ENCODE measurements at regions not wholly inside any gene's neighbourhood (a gene's known extent, or its start where the extent isn't known, plus 50 kb on each side); places are given as distances from the start of the nearest gene placed in this dataset.

- H3K4me2 ChIP-seq (ENCODE audit: low read length): no peak overlapping the region
- H2AFZ ChIP-seq (ENCODE audit: low read depth, low read length, poor library complexity, severe bottlenecking): peak overlapping the region; percentile 24
- ChIA-PET RAD21 (ENCODE audit: low non-redundant PET in 1 of 2, low total read pairs in 2 of 2, uncharacterized antibody in 2 of 2, unreplicated experiment in 2 of 2) (no interaction called here), POLR2A (no interaction called here), CTCF (no interaction called here)
- H3K9me3 ChIP-seq (ENCODE audit: control insufficient read depth in 1 of 2, insufficient read depth in 1 of 2, low read depth in 1 of 2, low read length in 2 of 2): no peaks in the 10 kb centered on the region
- intact Hi-C loops (cut with micrococcal nuclease): no loop called here
- H4K20me1 ChIP-seq (ENCODE audit: insufficient read depth): no peaks in the 10 kb centered on the region
- H3K27me3 ChIP-seq (ENCODE audit: insufficient read depth, low read length): no peaks in the 10 kb centered on the region
- no peak overlapping the region for H3K27ac ChIP-seq (ENCODE audit: low read depth, low read length)
- H3K36me3 ChIP-seq (ENCODE audit: control insufficient read depth in 1 of 2, insufficient read depth in 2 of 2, low read length in 2 of 2): no peaks in the 10 kb centered on the region
- H3K79me2 ChIP-seq (ENCODE audit: insufficient read depth, low read length): no peaks in the 10 kb centered on the region
- TF ChIP-seq EGR1 (IDR thresholded peaks at IDR 0.05; ENCODE audit: low read depth) (no peak), ZNF274 (IDR thresholded peaks at IDR 0.05; ENCODE audit: low read depth, low read length) (no peak), YY1 (IDR thresholded peaks at IDR 0.05; ENCODE audit: extremely low read depth, insufficient replicate concordance, low read depth, low read length) (no peak), JUND (IDR thresholded peaks at IDR 0.05) (no peak), CTCF (IDR thresholded peaks at IDR 0.05 in 2 of 3, conservative IDR thresholded peaks at IDR 0.05 in 1 of 3; ENCODE audit: borderline replicate concordance in 1 of 3, insufficient read depth in 1 of 3, low read depth in 2 of 3, low read length in 2 of 3) (no peak), POLR2AphosphoS5 (IDR thresholded peaks at IDR 0.05; ENCODE audit: low read depth, low read length) (no peak), CBX3 (IDR thresholded peaks at IDR 0.05; ENCODE audit: low read depth) (no peak), ELF1 (IDR thresholded peaks at IDR 0.05; ENCODE audit: borderline replicate concordance, low read depth) (no peak), POLR2A (IDR thresholded peaks at IDR 0.05; ENCODE audit: borderline replicate concordance, extremely low read depth, insufficient read depth, insufficient read length) (no peak), EZH2 (IDR thresholded peaks at IDR 0.05) (no peak), MAX (IDR thresholded peaks at IDR 0.05) (no peak), SRF (IDR thresholded peaks at IDR 0.05; ENCODE audit: low read depth) (no peak), CEBPB (IDR thresholded peaks at IDR 0.05; ENCODE audit: low read depth) (no peak)
- no TSS peak for BruUV-seq (replicated peaks)
- no peak overlapping the region for H3K4me3 ChIP-seq (replicated peaks in 1 of 2; ENCODE audit: low read depth in 1 of 2, low read length in 2 of 2)
- H3K9me2 ChIP-seq (ENCODE audit: insufficient read depth): no peaks in the 10 kb centered on the region
- DNase-seq (ENCODE audit: low read depth, low spot score): no peak
- no peak for ATAC-seq
- H3K9ac ChIP-seq (ENCODE audit: low read length): no peak overlapping the region
- H3K4me1 ChIP-seq (ENCODE audit: control insufficient read depth in 1 of 2, insufficient read depth in 2 of 2, low read length in 2 of 2): no peaks in the 10 kb centered on the region
These were observed 613.1 kb downstream of the SI start for GRCh38 chr3:164465172-164465571.

Data from HCT116 (cell line).